ACHN (cell line): ENCODE measurements at regions not wholly inside any gene's neighbourhood (a gene's known extent, or its start where the extent isn't known, plus 50 kb on each side); places are given as distances from the start of the nearest gene placed in this dataset.
"Not testable (repeated sequence)": the region's sequence is repeated elsewhere in the genome, so short reads cannot be mapped to it uniquely, and the experiment has no call there.

Source experiments
- DNase-seq: peaks from one replicate; pipeline ENCODE4 v3.0.0-alpha.2; 2015
- in situ Hi-C: cut with HindIII; loops from 2 replicates; pipeline ENCODE4 v1.10.0; 2017; ENCODE audit warnings: low sequenced_read_pairs, low pct_ligation_motif_present, low pct_unique_long_range_greater_than_20kb

- in situ Hi-C loops, result no loop called here
Observed at GRCh38 chr5:174501461-174502069, 222.8 kb upstream of the MSX2 start.

GRCh38 chr5:174503086-174503460 is 221.3 kb upstream of the MSX2 start:
- DNase-seq, result no peak
- in situ Hi-C loops, result no loop called here

More at GRCh38 chr5:174501461-174502069, 222.8 kb upstream of the MSX2 start:
- no peak for DNase-seq

- in situ Hi-C loops, result no loop called here
- DNase-seq, result no peak
Observed at GRCh38 chr5:174503461-174504265, 220.7 kb upstream of the MSX2 start.

- in situ Hi-C loops, result no loop called here
- no peak for DNase-seq
Observed at GRCh38 chr5:174504266-174504726, 220.1 kb upstream of the MSX2 start.

- no peak for DNase-seq
- in situ Hi-C loops, result no loop called here
Observed at GRCh38 chr5:174505621-174506020, 218.8 kb upstream of the MSX2 start.

- in situ Hi-C loops, DNase-seq: not testable (repeated sequence)
Observed at GRCh38 chr5:174510782-174511453, 213.5 kb upstream of the MSX2 start.

GRCh38 chr5:174511714-174512253 is 212.6 kb upstream of the MSX2 start:
- in situ Hi-C loops, result no loop called here
- DNase-seq, result no peak

- DNase-seq, result no peak
Observed at GRCh38 chr5:174514325-174514724, 210.1 kb upstream of the MSX2 start.

GRCh38 chr5:174514983-174515394 is 209.4 kb upstream of the MSX2 start:
- in situ Hi-C loops, result no loop called here
- DNase-seq, result no peak

More at GRCh38 chr5:174514325-174514724, 210.1 kb upstream of the MSX2 start:
- in situ Hi-C loops, result no loop called here

GRCh38 chr5:174516741-174517140 is 207.6 kb upstream of the MSX2 start:
- DNase-seq, result no peak
- in situ Hi-C loops, result no loop called here

- no peak for DNase-seq
- in situ Hi-C loops, result no loop called here
Observed at GRCh38 chr5:174518512-174518911, 205.9 kb upstream of the MSX2 start.

- no peak for DNase-seq
- in situ Hi-C loops, result no loop called here
Observed at GRCh38 chr5:174520420-174521396, 203.7 kb upstream of the MSX2 start.

GRCh38 chr5:174521449-174521848 is 202.9 kb upstream of the MSX2 start:
- DNase-seq, result no peak
- in situ Hi-C loops, result no loop called here

GRCh38 chr5:174522480-174523260 is 201.7 kb upstream of the MSX2 start:
- no peak for DNase-seq
- in situ Hi-C loops, result no loop called here

GRCh38 chr5:174523311-174524071 is 200.9 kb upstream of the MSX2 start:
- no peak for DNase-seq
- in situ Hi-C loops, result no loop called here

GRCh38 chr5:174524351-174524750 is 200.0 kb upstream of the MSX2 start:
- DNase-seq, result no peak
- in situ Hi-C loops, result no loop called here

- in situ Hi-C loops, result no loop called here
- DNase-seq, result no peak
Observed at GRCh38 chr5:174526177-174526576, 198.2 kb upstream of the MSX2 start.
